ENCODE measurements at regions not wholly inside any gene's neighbourhood (a gene's known extent, or its start where the extent isn't known, plus 50 kb on each side); places are given as distances from the start of the nearest gene placed in this dataset.
"Not testable (repeated sequence)": the region's sequence is repeated elsewhere in the genome, so short reads cannot be mapped to it uniquely, and the experiment has no call there.

GRCh38 chr4:4047202-4047601 lies 179.5 kb downstream of the OTOP1 start:
- TF ChIP-seq CTCF (conservative IDR thresholded peaks at IDR 0.05; ENCODE audit: low read length); EZH2phosphoT487 (IDR thresholded peaks at IDR 0.05; ENCODE audit: borderline replicate concordance): not testable (repeated sequence)

Measured in Loucy (cell line).